ENCODE measurements at regions not wholly inside any gene's neighbourhood (a gene's known extent, or its start where the extent isn't known, plus 50 kb on each side); places are given as distances from the start of the nearest gene placed in this dataset.

DNA sequence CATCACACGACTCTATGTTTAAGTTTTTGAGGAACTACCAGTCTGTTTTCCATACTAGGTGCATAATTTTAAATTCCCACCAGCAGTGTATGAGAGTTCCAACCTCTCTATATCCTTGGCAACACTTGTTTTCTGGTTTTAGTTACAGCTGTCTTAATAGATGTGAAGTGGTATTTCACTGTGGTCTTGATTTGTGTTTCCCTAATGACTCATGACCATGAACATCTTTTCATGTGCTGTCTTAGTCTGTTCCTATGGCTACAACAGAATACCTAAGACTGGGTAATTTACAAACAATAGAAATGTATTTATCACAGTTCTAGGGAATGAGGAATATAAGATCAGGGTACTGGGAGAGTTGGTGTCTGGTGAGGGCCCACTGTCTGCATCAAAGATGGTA lies 51.5 kb upstream of the GPR78 start:
- TF ChIP-seq, protein P1, sequence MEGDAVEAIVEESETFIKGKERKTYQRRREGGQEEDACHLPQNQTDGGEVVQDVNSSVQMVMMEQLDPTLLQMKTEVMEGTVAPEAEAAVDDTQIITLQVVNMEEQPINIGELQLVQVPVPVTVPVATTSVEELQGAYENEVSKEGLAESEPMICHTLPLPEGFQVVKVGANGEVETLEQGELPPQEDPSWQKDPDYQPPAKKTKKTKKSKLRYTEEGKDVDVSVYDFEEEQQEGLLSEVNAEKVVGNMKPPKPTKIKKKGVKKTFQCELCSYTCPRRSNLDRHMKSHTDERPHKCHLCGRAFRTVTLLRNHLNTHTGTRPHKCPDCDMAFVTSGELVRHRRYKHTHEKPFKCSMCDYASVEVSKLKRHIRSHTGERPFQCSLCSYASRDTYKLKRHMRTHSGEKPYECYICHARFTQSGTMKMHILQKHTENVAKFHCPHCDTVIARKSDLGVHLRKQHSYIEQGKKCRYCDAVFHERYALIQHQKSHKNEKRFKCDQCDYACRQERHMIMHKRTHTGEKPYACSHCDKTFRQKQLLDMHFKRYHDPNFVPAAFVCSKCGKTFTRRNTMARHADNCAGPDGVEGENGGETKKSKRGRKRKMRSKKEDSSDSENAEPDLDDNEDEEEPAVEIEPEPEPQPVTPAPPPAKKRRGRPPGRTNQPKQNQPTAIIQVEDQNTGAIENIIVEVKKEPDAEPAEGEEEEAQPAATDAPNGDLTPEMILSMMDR (conservative IDR thresholded peaks at IDR 0.05 in 1 of 2, IDR thresholded peaks at IDR 0.05 in 1 of 2; ENCODE audit: extremely low read depth in 1 of 2, insufficient read depth in 1 of 2, low read depth in 1 of 2, low read length in 2 of 2): no peak
- TF ChIP-seq EZH2 (IDR thresholded peaks at IDR 0.05; ENCODE audit: borderline replicate concordance, low read length): no peak
